ENCODE measurements at regions not wholly inside any gene's neighbourhood (a gene's known extent, or its start where the extent isn't known, plus 50 kb on each side); places are given as distances from the start of the nearest gene placed in this dataset.

DNA sequence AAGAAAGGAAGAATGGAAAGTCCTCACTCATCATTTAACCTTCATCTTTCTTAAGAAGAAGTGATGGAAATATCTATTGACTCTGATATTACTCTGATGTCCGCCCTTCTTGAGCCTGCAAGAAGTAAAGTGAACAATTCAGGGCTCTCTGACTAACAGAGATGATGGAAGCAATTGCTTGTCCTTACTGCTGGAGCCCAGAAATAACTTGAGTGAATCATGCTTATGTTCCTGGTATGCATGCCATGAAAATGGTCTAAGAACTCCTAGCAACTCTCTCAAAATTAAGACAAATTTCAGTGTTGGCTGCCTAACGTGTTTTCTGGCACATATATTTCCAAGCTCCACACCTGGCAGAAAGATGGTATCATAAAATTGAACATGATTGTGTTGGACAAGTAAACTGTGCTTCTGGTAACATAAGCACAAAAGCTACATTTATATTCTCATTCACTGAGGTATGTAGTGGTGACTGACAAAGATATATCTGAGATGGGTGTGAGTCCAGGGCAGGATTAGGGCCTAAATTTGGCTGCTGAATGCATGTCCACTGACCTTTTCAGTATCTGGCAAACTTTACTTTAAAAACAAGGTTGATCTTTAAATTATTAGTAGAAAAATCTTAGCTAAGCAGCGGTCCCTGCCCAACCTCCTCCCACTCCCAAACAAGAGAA lies 109.2 kb upstream of the OTUD4 start:
- H3K27me3 ChIP-seq (replicated peaks in 2 of 5; ENCODE audit: control insufficient read depth in 4 of 5, insufficient read depth in 5 of 5, low read length in 4 of 5): no peaks in the 10 kb centered on the region
- ChIA-PET CTCF (no interaction called here), POLR2A (no interaction called here)
- WGBS (ENCODE audit: insufficient coverage): 100% methylated on average over 1 of the region's 3 CpGs
- no peak overlapping the region for H3K4me3 ChIP-seq (ENCODE audit: control insufficient read depth in 1 of 7, extremely low read depth in 1 of 7, insufficient read depth in 4 of 7, low read depth in 2 of 7, low read length in 6 of 7)
- DNase-seq: no peak
- H3K9me3 ChIP-seq (ENCODE audit: control extremely low read depth in 1 of 5, control insufficient read depth in 4 of 5, insufficient read depth in 2 of 5, low read depth in 1 of 5, low read length in 4 of 5): no peaks in the 10 kb centered on the region
- H3K27ac ChIP-seq (ENCODE audit: insufficient read depth in 1 of 2, low read depth in 1 of 2, low read length in 2 of 2, poor library complexity in 1 of 2, severe bottlenecking in 2 of 2): no peak overlapping the region
- H3K36me3 ChIP-seq (ENCODE audit: control insufficient read depth in 4 of 4, insufficient read depth in 4 of 4, low read length in 3 of 4): no peaks in the 10 kb centered on the region
- no peaks in the 10 kb centered on the region for H3K4me1 ChIP-seq (ENCODE audit: control extremely low read depth in 1 of 4, control insufficient read depth in 4 of 4, insufficient read depth in 4 of 4, low read length in 3 of 4)

DNA sequence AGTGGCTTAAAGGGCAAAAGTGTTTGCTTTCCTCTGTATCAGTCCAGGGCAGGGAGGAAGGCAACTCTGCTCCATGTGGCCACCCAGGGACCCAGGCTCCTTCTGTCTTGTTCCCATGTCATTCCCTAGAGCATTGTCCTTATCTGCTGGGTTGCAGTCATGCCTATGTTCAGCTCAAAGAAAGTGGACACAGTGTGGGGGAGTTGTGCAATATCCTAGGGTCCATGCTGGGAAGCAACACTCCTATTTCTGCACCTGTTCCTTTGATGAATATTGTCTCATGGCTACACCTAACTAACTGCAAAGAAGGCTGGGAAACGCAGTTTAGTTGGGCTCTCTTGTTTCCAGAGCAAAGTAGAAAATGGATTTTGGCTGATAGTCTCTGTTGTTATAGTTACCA lies 107.0 kb upstream of the OTUD4 start:
- H3K27me3 ChIP-seq (replicated peaks in 2 of 5; ENCODE audit: control insufficient read depth in 4 of 5, insufficient read depth in 5 of 5, low read length in 4 of 5): no peaks in the 10 kb centered on the region
- H3K36me3 ChIP-seq (ENCODE audit: control insufficient read depth in 4 of 4, insufficient read depth in 4 of 4, low read length in 3 of 4): no peaks in the 10 kb centered on the region
- no peak for DNase-seq
- CTCF ChIA-PET: no interaction called here
- 100% methylated on average over 1 of the region's 1 CpG for WGBS (ENCODE audit: insufficient coverage)
- H3K9me3 ChIP-seq (ENCODE audit: control extremely low read depth in 1 of 5, control insufficient read depth in 4 of 5, insufficient read depth in 2 of 5, low read depth in 1 of 5, low read length in 4 of 5): no peaks in the 10 kb centered on the region
- H3K4me3 ChIP-seq (ENCODE audit: control insufficient read depth in 1 of 7, extremely low read depth in 1 of 7, insufficient read depth in 4 of 7, low read depth in 2 of 7, low read length in 6 of 7): no peak overlapping the region
- H3K4me1 ChIP-seq (ENCODE audit: control extremely low read depth in 1 of 4, control insufficient read depth in 4 of 4, insufficient read depth in 4 of 4, low read length in 3 of 4): no peaks in the 10 kb centered on the region
- no peak overlapping the region for H3K27ac ChIP-seq (ENCODE audit: insufficient read depth in 1 of 2, low read depth in 1 of 2, low read length in 2 of 2, poor library complexity in 1 of 2, severe bottlenecking in 2 of 2)
- POLR2A ChIA-PET: no interaction called here

DNA sequence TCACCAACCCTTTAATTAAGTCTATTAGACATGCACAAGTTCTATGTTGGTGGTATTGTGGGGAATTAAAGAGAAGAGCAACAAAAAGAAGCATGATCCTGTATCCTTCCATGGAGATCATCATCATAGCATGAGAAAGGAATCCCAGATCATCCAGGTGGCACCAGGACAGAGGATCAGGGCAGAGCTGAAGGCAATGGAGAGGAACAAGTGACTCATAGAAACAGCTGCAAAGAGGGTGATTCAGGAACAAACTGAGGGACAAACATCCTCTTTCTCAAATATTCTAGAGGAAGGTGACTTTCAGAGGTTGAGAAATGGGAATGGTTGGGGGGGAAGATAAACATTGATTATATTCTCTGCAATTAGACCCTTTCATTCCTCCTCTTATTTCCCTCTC lies 105.5 kb upstream of the OTUD4 start:
- CTCF ChIA-PET: no interaction called here
- H3K4me1 ChIP-seq (ENCODE audit: control extremely low read depth in 1 of 4, control insufficient read depth in 4 of 4, insufficient read depth in 4 of 4, low read length in 3 of 4): no peaks in the 10 kb centered on the region
- no peak overlapping the region for H3K27ac ChIP-seq (ENCODE audit: insufficient read depth in 1 of 2, low read depth in 1 of 2, low read length in 2 of 2, poor library complexity in 1 of 2, severe bottlenecking in 2 of 2)
- no peak overlapping the region for H3K4me3 ChIP-seq (ENCODE audit: control insufficient read depth in 1 of 7, extremely low read depth in 1 of 7, insufficient read depth in 4 of 7, low read depth in 2 of 7, low read length in 6 of 7)
- DNase-seq: no peak
- H3K9me3 ChIP-seq (ENCODE audit: control extremely low read depth in 1 of 5, control insufficient read depth in 4 of 5, insufficient read depth in 2 of 5, low read depth in 1 of 5, low read length in 4 of 5): no peaks in the 10 kb centered on the region
- POLR2A ChIA-PET: no interaction called here
- no peaks in the 10 kb centered on the region for H3K36me3 ChIP-seq (ENCODE audit: control insufficient read depth in 4 of 4, insufficient read depth in 4 of 4, low read length in 3 of 4)
- no peaks in the 10 kb centered on the region for H3K27me3 ChIP-seq (replicated peaks in 2 of 5; ENCODE audit: control insufficient read depth in 4 of 5, insufficient read depth in 5 of 5, low read length in 4 of 5)

DNA sequence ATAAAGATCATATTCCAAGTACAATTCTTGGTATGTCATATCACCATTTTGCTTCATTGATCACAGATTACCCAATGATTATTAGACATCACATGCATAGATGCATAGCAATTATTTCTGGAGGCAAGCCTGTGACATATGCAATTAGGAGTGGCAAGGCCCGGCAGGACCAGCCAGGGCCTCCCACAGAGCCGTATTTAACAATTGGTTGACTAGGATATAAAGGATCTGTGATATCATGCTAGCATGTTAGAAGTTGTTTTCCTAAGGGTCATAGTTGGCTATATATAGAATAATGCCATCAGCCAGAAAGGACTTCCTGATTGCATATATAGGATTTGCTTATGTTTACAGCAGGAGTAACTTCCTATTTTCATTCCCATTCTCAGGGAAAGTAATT lies 103.5 kb upstream of the OTUD4 start:
- no peak for DNase-seq
- Histone ChIP-seq H3K4me3 (ENCODE audit: control insufficient read depth in 1 of 7, extremely low read depth in 1 of 7, insufficient read depth in 4 of 7, low read depth in 2 of 7, low read length in 6 of 7) (no peak overlapping the region), H3K9me3 (ENCODE audit: control extremely low read depth in 1 of 5, control insufficient read depth in 4 of 5, insufficient read depth in 2 of 5, low read depth in 1 of 5, low read length in 4 of 5) (no peaks in the 10 kb centered on the region), H3K36me3 (ENCODE audit: control insufficient read depth in 4 of 4, insufficient read depth in 4 of 4, low read length in 3 of 4) (no peaks in the 10 kb centered on the region), H3K27me3 (replicated peaks in 2 of 5; ENCODE audit: control insufficient read depth in 4 of 5, insufficient read depth in 5 of 5, low read length in 4 of 5) (no peaks in the 10 kb centered on the region), H3K4me1 (ENCODE audit: control extremely low read depth in 1 of 4, control insufficient read depth in 4 of 4, insufficient read depth in 4 of 4, low read length in 3 of 4) (no peaks in the 10 kb centered on the region), H3K27ac (ENCODE audit: insufficient read depth in 1 of 2, low read depth in 1 of 2, low read length in 2 of 2, poor library complexity in 1 of 2, severe bottlenecking in 2 of 2) (no peak overlapping the region)
- ChIA-PET CTCF (no interaction called here), POLR2A (no interaction called here)
- 100% methylated on average over 2 of the region's 2 CpGs for WGBS (ENCODE audit: insufficient coverage)

DNA sequence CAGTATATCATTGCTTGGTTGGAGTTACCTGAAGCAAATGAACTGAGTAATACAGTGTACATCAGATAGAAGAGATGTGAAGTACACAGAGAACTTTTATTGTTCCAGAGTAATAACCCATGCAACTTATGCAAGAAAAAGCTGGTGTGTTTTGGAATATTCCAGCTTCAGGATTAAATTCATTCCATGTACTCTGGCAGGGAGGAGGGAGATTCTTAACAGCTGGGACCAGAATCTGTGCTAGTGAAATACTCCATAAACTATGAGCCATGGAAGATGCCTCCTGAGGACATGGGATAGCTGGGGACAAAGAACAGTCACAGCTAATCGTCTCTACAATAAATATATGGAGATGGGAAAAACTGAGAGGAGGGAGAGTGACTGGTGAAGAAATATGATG lies 101.6 kb upstream of the OTUD4 start:
- DNase-seq: no peak
- CTCF ChIA-PET: interaction anchor here (0.5 kb wide), 1 partner anchor 97 kb away, joined by 4 read pairs; no protein-coding TSS in a partner anchor
- Histone ChIP-seq H3K9me3 (ENCODE audit: control extremely low read depth in 1 of 5, control insufficient read depth in 4 of 5, insufficient read depth in 2 of 5, low read depth in 1 of 5, low read length in 4 of 5) (no peaks in the 10 kb centered on the region), H3K27me3 (replicated peaks in 2 of 5; ENCODE audit: control insufficient read depth in 4 of 5, insufficient read depth in 5 of 5, low read length in 4 of 5) (no peaks in the 10 kb centered on the region), H3K27ac (ENCODE audit: insufficient read depth in 1 of 2, low read depth in 1 of 2, low read length in 2 of 2, poor library complexity in 1 of 2, severe bottlenecking in 2 of 2) (no peak overlapping the region), H3K36me3 (ENCODE audit: control insufficient read depth in 4 of 4, insufficient read depth in 4 of 4, low read length in 3 of 4) (no peaks in the 10 kb centered on the region), H3K4me1 (ENCODE audit: control extremely low read depth in 1 of 4, control insufficient read depth in 4 of 4, insufficient read depth in 4 of 4, low read length in 3 of 4) (no peaks in the 10 kb centered on the region), H3K4me3 (ENCODE audit: control insufficient read depth in 1 of 7, extremely low read depth in 1 of 7, insufficient read depth in 4 of 7, low read depth in 2 of 7, low read length in 6 of 7) (no peak overlapping the region)
- POLR2A ChIA-PET: no interaction called here
- no CpG with 5 or more reads among the region's 1 CpG for WGBS (ENCODE audit: insufficient coverage)

DNA sequence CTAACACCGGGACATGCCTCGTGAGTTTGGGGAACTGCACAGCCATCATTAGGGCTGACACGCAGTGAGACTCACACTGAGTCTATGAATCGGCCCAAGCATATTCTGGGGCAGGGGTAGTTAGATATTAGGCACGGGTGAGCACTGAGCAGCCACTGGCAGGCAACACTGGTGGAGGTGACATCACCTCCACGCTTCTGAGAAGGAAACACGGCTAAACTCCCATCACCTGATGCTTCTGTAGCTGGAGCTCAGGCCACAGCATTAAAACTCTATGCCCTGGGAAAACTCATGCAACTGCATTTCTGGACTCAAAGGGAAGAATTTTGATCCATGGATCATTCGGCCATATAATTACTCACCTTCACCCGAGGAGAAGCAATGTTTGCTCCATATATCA lies 100.8 kb upstream of the OTUD4 start:
- no peaks in the 10 kb centered on the region for H3K4me1 ChIP-seq (ENCODE audit: control extremely low read depth in 1 of 4, control insufficient read depth in 4 of 4, insufficient read depth in 4 of 4, low read length in 3 of 4)
- DNase-seq: no peak
- WGBS (ENCODE audit: insufficient coverage): 99% methylated on average over 7 of the region's 9 CpGs
- no peak overlapping the region for H3K4me3 ChIP-seq (ENCODE audit: control insufficient read depth in 1 of 7, extremely low read depth in 1 of 7, insufficient read depth in 4 of 7, low read depth in 2 of 7, low read length in 6 of 7)
- ChIA-PET CTCF (no interaction called here), POLR2A (no interaction called here)
- no peaks in the 10 kb centered on the region for H3K36me3 ChIP-seq (ENCODE audit: control insufficient read depth in 4 of 4, insufficient read depth in 4 of 4, low read length in 3 of 4)
- no peak overlapping the region for H3K27ac ChIP-seq (ENCODE audit: insufficient read depth in 1 of 2, low read depth in 1 of 2, low read length in 2 of 2, poor library complexity in 1 of 2, severe bottlenecking in 2 of 2)
- no peaks in the 10 kb centered on the region for H3K27me3 ChIP-seq (replicated peaks in 2 of 5; ENCODE audit: control insufficient read depth in 4 of 5, insufficient read depth in 5 of 5, low read length in 4 of 5)
- no peaks in the 10 kb centered on the region for H3K9me3 ChIP-seq (ENCODE audit: control extremely low read depth in 1 of 5, control insufficient read depth in 4 of 5, insufficient read depth in 2 of 5, low read depth in 1 of 5, low read length in 4 of 5)

DNA sequence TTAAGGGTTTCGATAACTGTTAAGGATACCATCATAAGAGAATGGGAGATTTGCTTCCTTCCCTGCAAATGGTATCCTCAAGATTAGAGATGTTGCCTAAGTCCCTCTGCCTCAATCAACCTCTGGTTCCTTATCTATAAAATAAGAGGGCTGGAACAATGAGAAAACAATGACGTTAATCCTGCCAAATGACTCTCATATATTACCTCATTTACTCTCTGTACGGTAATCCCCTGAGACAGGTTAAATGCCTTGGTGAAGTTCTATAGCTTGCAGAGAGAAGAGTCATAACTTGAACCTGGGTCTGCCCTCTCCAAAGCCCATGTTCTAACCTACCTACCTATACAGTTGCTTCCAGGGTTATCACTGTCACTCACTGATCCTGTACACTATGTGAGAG lies 100.2 kb upstream of the OTUD4 start:
- no peak overlapping the region for H3K4me3 ChIP-seq (ENCODE audit: control insufficient read depth in 1 of 7, extremely low read depth in 1 of 7, insufficient read depth in 4 of 7, low read depth in 2 of 7, low read length in 6 of 7)
- H3K9me3 ChIP-seq (ENCODE audit: control extremely low read depth in 1 of 5, control insufficient read depth in 4 of 5, insufficient read depth in 2 of 5, low read depth in 1 of 5, low read length in 4 of 5): no peaks in the 10 kb centered on the region
- 100% methylated on average over 2 of the region's 3 CpGs for WGBS (ENCODE audit: insufficient coverage)
- no peaks in the 10 kb centered on the region for H3K4me1 ChIP-seq (ENCODE audit: control extremely low read depth in 1 of 4, control insufficient read depth in 4 of 4, insufficient read depth in 4 of 4, low read length in 3 of 4)
- H3K27me3 ChIP-seq (replicated peaks in 2 of 5; ENCODE audit: control insufficient read depth in 4 of 5, insufficient read depth in 5 of 5, low read length in 4 of 5): no peaks in the 10 kb centered on the region
- DNase-seq: no peak
- H3K36me3 ChIP-seq (ENCODE audit: control insufficient read depth in 4 of 4, insufficient read depth in 4 of 4, low read length in 3 of 4): no peaks in the 10 kb centered on the region
- H3K27ac ChIP-seq (ENCODE audit: insufficient read depth in 1 of 2, low read depth in 1 of 2, low read length in 2 of 2, poor library complexity in 1 of 2, severe bottlenecking in 2 of 2): no peak overlapping the region
- ChIA-PET CTCF (no interaction called here), POLR2A (no interaction called here)

All from common myeloid progenitor, CD34-positive (primary cell).